IPS-18c (cell line): ENCODE measurements at regions not wholly inside any gene's neighbourhood (a gene's known extent, or its start where the extent isn't known, plus 50 kb on each side); places are given as distances from the start of the nearest gene placed in this dataset.

Experiments used
- H3K4me3 ChIP-seq: 2 replicates; pipeline ENCODE4 v1.7.0; 2013; ENCODE audit warnings: low read depth, mild to moderate bottlenecking, low read length, moderate library complexity; ENCODE audit not compliant: insufficient read depth
- H3K9me3 ChIP-seq: one replicate; pipeline ENCODE4 v1.6.1; 2013; ENCODE audit warnings: mild to moderate bottlenecking, low read length, moderate library complexity; ENCODE audit not compliant: control insufficient read depth, insufficient read depth

DNA sequence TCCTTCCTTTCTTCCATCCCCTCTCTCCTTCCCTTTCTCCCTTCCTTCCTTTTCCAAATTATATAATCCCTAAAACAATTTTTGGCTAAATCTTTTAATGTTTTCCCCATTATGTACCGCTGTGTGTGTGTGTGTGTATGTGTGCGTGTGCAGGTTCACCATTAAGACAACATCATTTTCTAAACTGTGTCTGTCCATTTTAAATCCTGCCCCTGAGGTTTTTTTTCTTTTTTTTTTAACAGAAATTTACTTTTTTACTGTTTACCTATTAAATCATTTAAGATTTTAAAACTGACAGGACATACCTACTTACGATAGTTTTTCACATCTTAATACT is 366.3 kb upstream of the EPHA7 start:
- Histone ChIP-seq H3K4me3 (no peak overlapping the region), H3K9me3 (no peaks in the 10 kb centered on the region)

DNA sequence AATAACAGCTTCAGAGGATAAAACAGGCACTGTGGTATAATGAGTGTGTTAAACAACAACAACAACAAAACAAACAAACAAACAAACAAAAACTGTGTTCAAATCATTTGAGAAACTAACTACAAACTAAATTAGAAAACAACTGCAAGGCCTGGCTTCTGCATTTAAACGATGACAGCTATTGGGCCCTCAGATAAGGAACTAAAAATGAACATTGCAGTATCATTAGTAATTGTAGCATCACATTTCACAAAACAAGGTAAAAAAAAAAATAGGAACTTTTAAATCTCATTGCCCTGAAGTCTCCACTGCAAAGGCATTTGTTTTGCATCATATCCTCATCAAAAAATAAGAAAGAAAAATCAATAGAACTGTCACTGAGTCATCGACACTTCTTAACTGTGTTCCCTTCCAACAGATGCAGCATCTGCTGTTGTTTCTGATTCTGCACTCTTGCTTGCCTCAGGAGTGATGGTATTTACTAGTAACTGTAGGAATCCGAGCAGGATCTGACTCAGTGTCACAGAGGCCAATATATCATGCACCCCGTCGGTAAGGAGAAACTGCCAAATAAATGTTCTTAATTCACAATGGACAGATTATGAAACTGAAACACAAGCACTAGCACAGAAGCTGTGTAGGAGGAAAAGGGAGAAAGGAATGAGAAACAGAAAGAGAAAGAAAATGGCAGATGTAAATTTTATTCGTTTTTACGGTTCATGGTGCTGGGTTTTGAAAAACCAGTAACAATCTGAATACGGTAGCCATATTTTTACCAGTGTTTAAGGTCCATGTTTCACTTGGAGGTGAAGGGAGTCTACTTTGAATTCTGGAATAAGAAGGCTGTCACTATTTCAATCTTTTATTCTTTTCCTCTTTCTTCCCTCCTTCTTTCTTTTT is 365.7 kb upstream of the EPHA7 start:
- Histone ChIP-seq H3K4me3 (no peak overlapping the region), H3K9me3 (no peaks in the 10 kb centered on the region)

DNA sequence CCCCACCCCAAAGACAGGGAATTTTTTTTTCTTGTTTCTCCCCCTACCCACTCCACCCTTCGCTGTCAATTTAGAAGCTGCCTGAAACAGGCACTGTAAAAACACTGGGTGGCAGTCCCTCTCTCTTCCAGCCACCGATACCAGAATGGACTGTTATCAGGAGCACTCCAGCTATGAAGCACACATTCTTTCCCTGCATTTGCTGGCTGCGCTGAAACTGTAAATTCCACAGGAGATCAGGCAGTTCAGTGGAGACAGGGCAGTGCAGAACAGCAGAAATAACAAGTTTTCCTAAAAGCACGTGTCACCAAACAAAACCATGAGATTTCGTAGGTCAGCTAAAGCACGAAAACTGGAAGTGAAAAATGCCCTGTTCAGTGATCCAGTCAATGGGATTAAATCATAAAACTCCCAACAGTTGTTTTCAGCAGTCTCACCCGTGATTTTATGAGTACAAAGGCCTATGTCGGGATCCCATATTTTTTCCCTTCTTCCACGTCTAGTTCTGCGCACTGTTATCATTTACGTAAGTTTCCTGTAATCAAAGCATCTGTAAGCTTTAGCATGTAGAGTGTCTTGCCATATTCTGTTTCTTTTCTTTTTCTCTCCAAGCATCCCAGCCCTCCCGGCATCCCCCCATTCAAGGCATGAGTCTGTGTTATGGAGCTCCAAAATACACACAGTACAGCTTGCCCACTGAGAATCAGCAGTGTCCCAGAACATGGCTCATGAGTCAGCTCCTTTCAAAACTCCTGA is 359.9 kb upstream of the EPHA7 start:
- Histone ChIP-seq H3K9me3 (no peaks in the 10 kb centered on the region), H3K4me3 (no peak overlapping the region)

DNA sequence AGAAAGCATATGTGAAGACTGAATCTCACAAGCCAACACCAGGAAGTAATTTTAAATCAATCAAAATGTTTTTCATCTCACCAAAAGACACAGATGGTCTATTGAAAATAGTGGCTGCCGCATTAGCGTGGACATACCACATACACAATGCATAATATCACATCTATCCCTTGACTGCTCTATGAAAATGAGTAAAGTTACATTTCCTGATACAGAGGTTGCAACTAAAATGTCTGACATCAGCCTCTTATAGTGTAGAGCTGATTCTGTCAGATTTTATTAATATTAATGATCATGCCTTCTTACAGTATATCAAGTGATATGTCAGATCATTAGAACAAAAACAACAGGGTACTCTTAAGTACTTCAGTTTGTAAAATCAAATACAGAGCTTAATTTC is 339.8 kb upstream of the EPHA7 start:
- H3K9me3 ChIP-seq, result no peaks in the 10 kb centered on the region
- H3K4me3 ChIP-seq, result no peak overlapping the region

DNA sequence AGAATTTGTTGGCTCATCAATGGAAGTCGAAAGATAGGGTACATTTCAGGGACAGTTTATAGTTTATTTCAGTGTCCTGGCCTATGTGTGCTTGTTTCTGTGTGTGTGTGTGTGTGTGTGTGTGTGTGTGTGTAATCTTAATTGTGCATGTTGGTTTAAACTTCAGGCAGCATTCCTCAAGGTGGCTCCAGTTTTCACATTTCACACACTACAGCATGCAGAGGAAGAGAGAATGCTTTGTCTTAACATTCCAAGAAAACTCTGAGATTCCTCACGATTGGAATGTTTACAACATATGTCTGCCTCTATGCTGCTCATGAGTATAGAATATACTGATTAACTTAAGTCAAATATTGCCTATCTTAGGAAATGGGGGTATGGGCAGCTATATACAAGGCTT is 332.6 kb upstream of the EPHA7 start:
- Histone ChIP-seq H3K9me3 (no peaks in the 10 kb centered on the region), H3K4me3 (no peak overlapping the region)

DNA sequence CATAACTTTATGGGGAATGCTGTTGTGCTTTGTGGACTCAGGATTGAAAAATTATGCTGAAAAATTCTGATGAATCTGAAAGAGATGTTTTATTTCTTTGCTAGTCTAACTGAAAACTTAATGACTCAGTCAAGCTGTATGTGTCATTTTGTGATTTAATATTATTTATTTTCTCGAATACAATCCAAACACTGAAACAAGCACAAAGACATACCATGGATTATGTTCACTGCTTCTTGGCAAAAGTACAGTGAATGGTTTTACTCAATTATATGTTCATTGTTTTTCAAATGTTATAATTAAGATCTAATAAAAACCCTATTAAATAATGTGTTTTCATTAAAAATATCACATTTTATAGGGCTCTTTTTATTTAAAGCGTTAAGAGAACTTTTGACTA is 330.6 kb upstream of the EPHA7 start:
- H3K9me3 ChIP-seq, result no peaks in the 10 kb centered on the region
- H3K4me3 ChIP-seq, result no peak overlapping the region

DNA sequence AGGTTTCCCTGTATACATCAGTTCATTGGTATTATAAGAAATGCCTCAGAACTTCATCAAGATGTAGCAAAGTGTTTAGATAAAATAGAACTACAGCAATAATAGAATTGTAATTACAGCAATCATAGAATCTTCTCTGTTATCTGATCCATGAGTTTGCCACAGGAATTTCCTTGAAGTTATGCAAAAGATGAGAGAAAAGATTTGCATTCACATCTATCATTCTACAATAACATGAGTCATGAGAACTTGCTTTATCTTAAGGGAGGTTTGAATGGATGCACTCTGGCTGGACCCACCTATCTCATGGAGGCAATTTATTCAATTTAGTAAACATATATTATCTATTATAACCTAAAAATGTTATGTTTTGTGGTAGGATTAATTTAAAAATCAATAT is 329.8 kb upstream of the EPHA7 start:
- H3K4me3 ChIP-seq, result no peak overlapping the region
- H3K9me3 ChIP-seq, result no peaks in the 10 kb centered on the region

DNA sequence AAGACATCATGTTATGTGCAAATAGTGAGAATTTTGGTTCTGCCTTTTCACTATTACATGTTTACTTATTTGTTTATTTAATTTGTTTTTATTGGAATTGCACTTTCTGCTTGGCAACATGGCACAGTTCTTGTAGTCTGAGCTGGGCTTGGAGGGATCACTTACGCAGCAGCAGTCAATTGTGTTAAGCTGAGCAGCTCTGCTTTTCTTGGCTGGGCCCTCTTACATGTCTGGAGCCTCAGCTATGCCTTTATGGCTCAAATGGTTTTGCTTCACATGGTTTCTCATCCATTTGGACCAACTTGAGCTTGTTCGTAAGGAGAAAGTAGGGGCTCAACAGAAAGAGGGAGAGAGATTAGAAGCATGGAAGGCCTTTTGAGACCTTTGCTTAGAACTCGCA is 327.5 kb upstream of the EPHA7 start:
- H3K4me3 ChIP-seq, result no peak overlapping the region
- no peaks in the 10 kb centered on the region for H3K9me3 ChIP-seq

DNA sequence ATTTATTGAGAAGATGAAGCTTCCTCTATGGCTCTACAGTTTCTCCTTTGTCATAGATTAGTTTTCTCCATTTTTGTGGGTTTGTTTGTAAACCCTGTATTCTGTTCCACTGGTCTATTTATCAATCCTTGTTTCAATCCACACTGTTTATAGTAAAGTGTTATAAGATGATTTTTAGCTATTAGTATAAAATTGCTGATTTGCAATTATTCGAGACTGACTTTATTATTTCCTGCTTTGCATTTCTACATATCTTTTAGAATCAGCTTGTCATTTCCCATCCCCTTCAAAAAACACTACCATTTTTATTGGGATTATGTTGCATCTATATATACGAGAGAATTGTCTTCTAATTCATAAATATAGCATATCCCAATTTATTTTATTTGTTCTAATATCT is 325.9 kb upstream of the EPHA7 start:
- Histone ChIP-seq H3K4me3 (no peak overlapping the region), H3K9me3 (no peaks in the 10 kb centered on the region)

DNA sequence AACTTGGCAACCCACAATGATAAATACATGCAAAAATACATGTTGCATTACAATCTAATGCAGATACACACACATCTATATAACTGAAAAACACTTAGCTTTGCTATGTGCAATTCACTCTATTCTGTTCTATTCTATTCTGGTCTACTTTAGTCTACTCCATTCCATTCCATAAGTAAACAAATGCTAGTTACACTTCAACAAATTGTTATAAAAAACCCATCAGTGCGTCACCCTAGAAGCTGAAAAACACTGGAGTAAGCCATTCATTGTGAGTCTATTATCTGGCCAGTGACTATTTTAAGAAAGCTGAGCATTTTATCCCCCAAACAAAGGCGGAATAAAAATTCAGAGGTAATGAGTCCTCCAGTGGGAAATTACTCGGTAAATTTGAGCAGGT is 315.7 kb upstream of the EPHA7 start:
- no peak overlapping the region for H3K4me3 ChIP-seq
- H3K9me3 ChIP-seq, result no peaks in the 10 kb centered on the region

DNA sequence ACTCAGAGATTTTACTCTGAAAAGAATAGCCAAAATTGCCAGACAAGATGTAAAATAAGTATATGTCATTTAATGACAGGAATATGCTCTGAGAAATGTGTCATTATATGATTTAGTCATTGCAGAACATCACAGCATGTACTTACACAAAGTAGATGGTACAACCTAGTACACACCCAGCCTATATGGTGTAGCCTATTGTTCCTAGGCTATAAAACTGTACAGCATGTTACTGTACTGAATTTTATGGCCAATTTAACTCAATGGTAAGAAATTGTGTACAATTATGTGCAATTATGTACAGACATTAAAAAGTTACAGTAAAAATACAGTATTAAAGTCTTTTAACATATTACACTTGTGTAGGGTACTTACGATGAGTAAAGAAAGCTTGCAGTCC is 311.9 kb upstream of the EPHA7 start:
- Histone ChIP-seq H3K4me3 (no peak overlapping the region), H3K9me3 (no peaks in the 10 kb centered on the region)

DNA sequence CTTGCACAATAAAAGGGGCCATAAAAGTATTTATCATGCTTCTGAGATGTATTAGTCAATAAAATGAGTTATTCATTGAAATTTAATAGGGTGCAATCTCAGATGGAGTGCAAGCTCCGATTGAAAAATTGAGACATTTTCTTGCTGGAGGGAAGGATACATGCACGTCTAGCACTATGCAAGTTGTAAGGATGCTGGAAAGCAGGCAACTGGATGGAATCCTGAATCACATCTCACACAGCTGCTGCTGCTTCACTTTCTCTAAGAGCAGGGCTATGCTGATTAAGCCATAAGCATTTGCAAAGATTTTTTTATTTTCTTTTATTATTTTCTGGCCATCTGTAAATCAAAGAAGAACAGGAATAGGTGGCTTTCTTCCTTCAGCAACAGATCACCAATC is 308.8 kb upstream of the EPHA7 start:
- H3K4me3 ChIP-seq, result no peak overlapping the region
- no peaks in the 10 kb centered on the region for H3K9me3 ChIP-seq

DNA sequence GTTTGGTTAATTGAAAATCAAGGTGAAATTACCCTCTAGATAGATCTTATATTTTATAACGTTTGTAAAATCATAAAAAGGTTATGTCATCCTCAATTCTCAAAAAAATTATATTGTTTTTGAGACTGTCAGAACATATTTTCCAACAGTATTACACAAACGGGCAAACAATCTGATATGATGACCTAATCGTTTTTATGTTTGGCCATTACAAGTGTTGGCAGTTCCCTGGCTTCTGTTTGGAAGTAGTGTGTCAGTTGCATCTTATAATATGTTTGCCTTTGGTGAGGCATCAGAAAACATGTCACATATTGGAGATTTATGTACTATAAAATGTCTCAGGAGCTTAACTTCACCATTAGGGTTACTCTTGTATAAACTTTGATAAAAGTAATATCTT is 308.1 kb upstream of the EPHA7 start:
- H3K9me3 ChIP-seq, result no peaks in the 10 kb centered on the region
- H3K4me3 ChIP-seq, result no peak overlapping the region

DNA sequence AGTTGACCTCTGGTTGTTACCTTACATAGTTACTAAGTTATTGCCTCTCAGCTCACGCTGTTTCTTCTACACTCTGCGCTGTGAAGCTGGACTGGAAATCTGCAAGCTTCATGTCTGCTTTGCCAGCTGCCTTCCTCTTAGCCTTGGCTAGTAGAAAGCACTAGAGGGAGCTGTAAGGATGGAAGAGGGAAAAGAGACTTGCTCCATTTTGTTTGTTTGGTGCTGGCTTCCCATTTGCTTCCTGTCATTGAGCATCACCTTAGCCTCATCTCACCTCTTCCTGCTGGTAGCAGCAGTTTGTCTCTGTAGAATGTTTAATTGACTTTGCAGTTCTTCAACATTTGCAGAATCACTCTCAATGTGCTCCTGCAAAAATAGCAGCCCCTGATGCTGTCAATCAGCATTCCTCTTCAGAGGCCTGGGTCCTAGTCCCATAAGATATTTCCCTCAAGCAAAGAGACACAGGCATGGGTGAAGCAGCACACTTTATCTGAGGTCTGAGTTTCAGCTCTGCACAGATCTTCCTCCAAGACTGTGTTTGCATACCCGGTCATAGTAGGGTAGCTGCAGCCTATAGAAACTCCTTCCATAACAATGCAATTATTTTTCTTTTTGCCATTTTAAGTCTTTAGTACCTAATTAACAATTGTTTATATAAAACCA is 302.2 kb upstream of the EPHA7 start:
- Histone ChIP-seq H3K9me3 (no peaks in the 10 kb centered on the region), H3K4me3 (no peak overlapping the region)

DNA sequence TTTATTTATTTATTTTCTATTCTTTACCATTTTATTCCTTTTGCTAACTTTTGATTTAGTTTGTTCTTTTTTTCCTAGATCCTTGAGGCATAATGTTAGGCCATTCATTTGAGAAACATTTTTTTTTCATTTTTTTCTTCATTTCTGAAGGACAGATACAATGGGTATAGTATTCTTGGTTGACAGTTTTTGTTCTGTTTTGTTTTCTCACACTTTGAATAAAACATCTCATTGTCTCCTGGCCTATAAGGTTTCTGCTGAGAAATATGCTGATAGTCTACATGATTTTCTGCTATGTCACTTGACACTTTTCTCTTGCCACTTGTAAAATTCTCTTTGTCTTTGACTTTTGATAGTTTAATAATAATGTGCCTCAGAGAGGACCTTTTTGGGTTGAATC is 294.6 kb upstream of the EPHA7 start:
- Histone ChIP-seq H3K9me3 (peaks cover 3% of the 10 kb centered on the region), H3K4me3 (no peak overlapping the region)

DNA sequence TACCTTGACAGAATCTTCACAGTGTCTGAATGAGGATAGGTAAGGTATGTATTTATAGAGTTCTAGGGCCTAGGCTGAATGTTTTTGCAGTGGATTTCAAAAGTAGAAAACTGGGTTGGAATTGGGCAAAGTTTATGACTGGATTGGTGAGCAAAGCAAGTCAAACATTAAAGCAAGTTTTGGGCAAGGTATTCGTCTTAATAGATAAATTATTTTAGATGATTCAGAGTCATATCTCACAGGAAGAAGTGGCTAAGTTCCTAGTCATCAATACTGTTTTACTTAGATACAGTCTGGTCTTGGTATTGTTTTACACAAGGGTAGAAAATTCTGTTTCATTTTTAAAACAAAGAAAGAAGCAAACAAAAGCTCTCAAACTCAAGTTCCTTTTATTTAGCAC is 284.1 kb upstream of the EPHA7 start:
- Histone ChIP-seq H3K9me3 (peaks cover 7% of the 10 kb centered on the region), H3K4me3 (no peak overlapping the region)

DNA sequence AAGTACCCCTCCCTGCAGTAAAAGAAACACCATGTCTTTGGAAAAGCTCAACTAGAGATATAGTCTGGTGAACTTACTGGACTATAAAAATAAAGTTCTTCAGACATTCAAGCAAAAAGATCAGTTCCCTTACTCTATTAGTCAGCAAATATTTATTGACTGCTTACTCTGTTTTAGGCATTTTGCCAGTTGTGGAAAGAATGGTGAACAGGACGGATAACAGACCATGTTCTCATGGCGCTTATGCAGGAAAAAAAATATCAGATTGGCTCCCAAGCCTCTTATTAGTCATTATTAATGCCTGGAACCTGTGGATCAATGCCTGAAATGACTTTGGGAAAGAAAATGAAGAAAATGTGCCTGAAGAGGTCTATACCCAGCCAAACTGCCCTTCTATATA is 282.2 kb upstream of the EPHA7 start:
- H3K9me3 ChIP-seq, result peaks cover 2% of the 10 kb centered on the region
- H3K4me3 ChIP-seq, result no peak overlapping the region

DNA sequence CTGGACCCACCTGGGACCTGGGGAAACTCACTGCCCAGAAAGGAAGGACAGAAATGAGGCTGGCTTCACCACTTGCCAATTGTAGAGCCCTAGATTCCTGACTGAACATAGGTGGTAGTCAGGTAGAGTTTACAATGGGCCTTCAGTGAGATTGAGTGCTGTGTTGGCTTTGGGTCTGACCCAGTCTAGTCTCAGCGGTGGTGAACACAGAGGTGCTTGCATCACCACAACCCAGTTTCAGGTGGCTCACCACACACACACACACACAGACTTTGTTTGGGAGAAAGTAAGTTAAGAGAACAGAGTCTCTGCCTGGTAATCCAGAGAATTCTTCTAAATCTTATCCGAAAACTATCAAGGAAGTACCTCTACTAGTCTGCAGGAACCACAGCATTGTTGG is 266.1 kb upstream of the EPHA7 start:
- peaks cover 2% of the 10 kb centered on the region for H3K9me3 ChIP-seq
- H3K4me3 ChIP-seq, result no peak overlapping the region
